Stimulated activated naive CD8-positive, alpha-beta T cell treated with anti-CD3 and anti-CD28 coated beads, Interleukin-15, Interleukin-2, amounts not matched to agents 100 U/mL and 50 U/mL, for 24 hours (primary cell): ENCODE measurements at regions not wholly inside any gene's neighbourhood (a gene's known extent, or its start where the extent isn't known, plus 50 kb on each side); places are given as distances from the start of the nearest gene placed in this dataset.

ENCODE experiments used
- ATAC-seq: fragments of 150-1000 bp; cut with Tn5 transposase; one replicate; pipeline ENCODE4 v1.10.0; 2021
- DNase-seq: peaks from one replicate; pipeline ENCODE4 v3.0.0; 2021

DNA sequence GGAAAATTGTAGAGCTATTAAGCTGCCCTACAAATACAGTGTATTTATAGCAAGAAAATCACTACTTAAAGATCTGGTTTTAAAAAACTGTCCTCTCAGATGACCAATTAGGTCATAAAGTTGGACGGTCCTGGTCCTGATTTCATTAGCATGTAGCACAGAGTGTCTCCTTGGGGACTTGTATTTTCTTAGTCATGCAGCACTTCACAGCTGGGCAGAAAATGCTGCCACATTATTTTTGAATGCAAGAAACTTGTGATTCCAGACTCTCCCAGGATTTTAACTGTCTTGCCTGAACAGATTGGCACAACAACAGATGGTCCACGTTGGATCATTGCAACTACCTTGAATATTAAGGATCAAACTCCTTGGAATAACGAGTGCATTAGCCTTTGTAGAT lies 348.1 kb upstream of the SGCD start:
- ATAC-seq (no peak), DNase-seq (no peak)

DNA sequence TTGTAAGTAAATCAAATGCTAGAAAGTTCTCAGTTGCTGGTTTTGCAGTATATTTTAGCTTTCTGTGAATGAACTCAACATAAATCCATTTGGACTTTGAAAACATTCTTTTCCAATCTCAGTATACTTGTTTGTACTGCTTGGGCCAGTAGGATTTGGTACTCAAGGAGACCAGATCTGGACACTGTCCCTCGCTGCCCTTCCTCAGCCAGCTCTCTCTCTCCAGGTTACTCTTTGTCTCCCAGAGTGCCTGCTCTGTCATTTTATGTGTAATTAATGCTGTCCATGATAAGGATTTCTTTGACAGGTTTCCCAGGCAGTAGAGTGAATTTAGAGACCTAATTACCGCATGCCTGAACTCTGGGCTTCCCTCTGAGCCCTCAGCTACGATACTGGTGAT lies 344.6 kb upstream of the SGCD start:
- DNase-seq (no peak), ATAC-seq (no peak)

DNA sequence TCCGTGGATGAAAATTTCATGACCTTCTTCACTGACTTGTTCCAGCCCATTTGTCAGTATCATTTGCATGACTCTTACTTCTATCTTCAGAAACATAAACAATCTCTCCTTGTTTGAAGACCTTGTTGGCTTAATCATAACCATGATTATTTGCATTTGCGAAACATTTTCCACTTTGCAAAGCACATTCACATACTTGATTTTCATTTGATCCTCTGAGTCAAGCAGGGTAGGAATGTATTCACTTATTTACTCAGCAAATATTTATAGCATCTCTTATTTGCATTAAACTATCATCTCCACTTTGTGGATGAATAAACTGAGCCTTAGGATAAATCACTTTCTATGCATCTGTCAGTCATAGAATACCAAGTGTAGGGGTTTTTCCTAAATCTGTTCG lies 343.0 kb upstream of the SGCD start:
- ATAC-seq (no peak), DNase-seq (no peak)

- ATAC-seq = no peak
Observed at GRCh38 chr5:155987265-155987810, 339.6 kb upstream of the SGCD start.

GRCh38 chr5:155989879-155990278 lies 337.1 kb upstream of the SGCD start:
- ATAC-seq (no peak), DNase-seq (no peak)

More at GRCh38 chr5:155987265-155987810, 339.6 kb upstream of the SGCD start:
- no peak for DNase-seq

DNA sequence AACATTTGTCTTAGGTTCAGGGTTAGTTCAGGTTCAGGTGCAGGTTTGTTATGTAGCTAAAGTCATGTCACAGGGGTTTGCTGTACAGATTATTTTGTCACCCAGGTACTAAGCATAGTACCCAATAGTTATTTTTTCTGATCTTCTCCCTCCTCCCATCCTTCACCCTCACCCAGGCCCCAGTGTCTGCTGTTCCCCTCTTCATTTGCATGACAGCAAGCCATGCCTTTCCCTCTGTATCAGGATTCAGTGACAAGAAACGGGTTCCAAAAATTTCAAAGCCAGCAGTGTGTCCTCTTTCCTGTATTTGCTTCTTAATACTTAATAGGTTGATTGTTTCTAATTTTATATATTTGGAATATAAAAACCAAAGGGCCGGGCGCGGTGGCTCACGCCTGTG lies 330.8 kb upstream of the SGCD start:
- no peak for DNase-seq
- no peak for ATAC-seq

- no peak for DNase-seq
- ATAC-seq = no peak
Observed at GRCh38 chr5:155998257-155998656, 328.7 kb upstream of the SGCD start.

DNA sequence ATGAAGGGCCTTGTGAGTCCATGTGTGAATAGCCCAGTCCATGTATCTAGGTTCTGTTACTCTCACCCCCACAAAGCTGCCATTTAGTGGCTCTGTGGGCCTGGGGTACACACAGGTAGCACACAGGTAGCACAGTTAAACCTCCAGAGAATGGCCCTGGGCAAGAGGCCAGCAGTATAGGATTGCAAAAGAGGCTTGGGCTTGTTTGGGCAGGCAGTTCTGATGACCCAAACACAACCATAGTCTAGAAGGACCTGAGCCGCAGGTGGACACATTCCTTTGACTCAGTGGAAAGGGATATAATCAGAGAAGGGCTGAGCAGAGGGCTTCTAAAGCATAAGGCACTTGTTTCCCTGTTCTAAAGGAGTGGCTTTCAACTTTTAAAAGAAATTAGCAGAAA lies 326.8 kb upstream of the SGCD start:
- no peak for DNase-seq
- ATAC-seq = no peak

DNA sequence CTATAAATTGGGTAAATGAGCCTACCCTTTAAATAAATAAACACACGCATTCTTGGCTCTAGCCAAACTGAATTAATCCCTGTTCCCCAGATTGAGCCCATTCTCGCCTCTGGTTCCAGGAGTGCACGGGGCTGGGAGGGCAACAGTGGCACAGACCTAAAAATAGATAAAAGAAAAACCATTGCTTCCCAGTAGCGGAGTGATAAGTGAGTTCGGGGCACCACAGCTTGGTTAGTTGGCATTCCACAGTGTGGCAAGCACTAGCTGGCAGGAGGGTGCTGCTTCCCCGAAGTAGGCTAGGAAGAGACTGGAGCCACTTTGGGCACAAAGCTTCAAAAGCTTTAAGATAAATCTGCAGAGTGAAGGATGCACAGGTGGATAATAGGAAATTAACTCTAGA lies 322.2 kb upstream of the SGCD start:
- DNase-seq (no peak), ATAC-seq (no peak)

DNA sequence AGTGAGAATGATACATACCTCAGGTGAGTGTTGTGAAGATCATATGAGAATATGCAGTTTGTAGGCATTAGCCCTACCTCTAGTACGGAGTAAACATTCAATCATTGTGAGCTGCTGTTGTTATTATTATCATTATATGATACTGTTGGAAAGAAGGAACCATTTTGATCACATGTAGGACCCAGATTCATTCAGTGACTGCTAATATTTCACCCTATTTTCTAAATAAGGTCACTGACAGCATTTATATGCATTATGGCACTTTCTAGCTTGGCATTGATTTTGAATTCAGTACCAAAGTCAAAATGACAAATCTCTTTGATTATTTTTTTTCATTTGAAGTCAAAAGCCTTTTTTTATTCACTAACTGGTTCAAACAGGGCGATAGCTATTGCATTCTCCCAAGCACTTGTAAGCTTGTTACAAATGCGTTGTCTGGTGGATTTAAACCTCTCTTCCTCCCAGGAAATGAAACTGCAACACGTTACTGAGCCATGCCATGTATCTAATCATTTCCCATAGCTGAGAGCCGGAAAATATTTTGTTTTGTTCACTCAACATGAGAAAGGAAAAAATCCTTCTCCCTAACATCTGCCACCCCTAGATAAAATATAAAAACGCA lies 320.8 kb upstream of the SGCD start:
- no peak for ATAC-seq
- DNase-seq = no peak

GRCh38 chr5:156008844-156009243 lies 318.1 kb upstream of the SGCD start:
- DNase-seq (no peak), ATAC-seq (no peak)

DNA sequence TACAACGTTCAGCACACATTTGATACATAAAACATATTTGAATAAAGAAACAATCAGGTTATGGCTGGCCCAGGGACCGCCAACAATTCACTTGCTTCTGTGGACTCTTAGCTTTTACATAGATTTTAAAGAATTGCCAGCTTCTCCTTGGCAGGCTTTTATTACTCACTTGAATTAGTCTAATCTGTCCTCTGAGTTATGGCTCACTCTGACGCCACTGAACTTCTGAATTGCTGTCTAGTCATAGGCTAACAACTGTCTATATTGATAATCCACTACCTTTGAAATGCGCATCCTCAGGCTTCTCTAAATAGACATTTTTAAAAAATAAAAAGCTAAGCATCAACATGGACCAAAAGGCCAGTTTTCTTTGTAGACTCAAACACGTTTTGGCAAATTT lies 317.4 kb upstream of the SGCD start:
- DNase-seq = no peak
- no peak for ATAC-seq

- DNase-seq (no peak), ATAC-seq (no peak)
Observed at GRCh38 chr5:156015137-156015536, 311.8 kb upstream of the SGCD start.

DNA sequence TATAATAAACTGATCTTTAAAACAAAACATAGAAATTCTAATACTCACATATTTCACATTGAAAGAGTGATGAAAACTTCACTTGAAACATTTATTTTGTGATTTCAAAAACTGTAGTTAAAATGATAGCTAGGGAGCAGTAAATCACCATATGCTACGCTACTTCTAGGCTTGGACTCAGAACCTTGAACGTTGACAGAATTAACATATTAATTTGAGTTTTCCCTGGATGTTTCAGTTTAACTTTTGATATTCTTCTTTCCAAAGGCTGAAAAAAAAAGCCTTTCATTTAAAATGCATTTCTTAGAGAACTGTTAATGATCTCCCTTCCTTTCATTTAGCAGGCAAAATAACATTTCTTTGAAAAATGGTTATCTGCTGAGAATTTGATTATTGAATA lies 307.8 kb upstream of the SGCD start:
- no peak for DNase-seq
- ATAC-seq = no peak

- ATAC-seq = no peak
Observed at GRCh38 chr5:156019571-156020180, 307.3 kb upstream of the SGCD start.

DNA sequence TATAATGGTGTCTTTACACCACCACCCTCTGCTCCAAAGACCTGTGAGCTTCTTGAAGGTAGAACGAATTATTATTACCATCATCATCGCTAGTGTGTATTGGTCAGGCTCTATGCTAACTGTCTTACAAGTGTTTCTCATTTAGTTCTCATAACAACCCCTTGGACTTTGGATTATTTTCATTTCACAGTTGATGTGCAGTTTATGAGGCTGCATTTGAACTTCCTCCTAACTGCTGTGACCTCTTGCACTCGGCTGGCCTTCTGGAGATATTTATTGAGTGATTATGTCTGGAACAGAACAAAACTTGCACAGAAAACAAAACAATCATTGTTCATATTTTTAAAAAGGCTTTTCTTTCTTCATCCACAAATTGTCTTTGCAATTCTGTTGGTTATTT lies 306.3 kb upstream of the SGCD start:
- ATAC-seq = no peak
- no peak for DNase-seq

More at GRCh38 chr5:156019571-156020180, 307.3 kb upstream of the SGCD start:
- no peak for DNase-seq

DNA sequence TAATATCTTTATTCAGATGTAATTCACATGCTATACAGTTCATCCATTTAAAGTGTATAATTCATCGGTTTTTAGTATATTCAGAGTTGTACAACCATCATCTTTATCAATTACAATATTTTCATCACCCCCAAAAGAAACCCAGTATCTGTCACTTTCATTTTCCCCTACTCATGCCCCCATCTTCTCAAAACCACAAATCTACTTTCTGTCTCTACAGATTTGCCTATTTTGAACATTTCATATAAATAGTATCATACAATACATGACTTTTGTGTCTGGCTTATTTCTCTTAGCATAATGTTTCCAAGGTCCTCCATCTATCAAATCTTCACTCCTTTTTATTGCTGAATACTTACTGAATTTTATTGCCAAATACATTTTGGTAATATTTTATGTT lies 305.1 kb upstream of the SGCD start:
- no peak for DNase-seq
- ATAC-seq = no peak

GRCh38 chr5:156025656-156026055 lies 301.3 kb upstream of the SGCD start:
- ATAC-seq (no peak), DNase-seq (no peak)

GRCh38 chr5:156031181-156031580 lies 295.8 kb upstream of the SGCD start:
- DNase-seq (no peak), ATAC-seq (no peak)

GRCh38 chr5:156036640-156037039 lies 290.3 kb upstream of the SGCD start:
- DNase-seq (no peak), ATAC-seq (no peak)

DNA sequence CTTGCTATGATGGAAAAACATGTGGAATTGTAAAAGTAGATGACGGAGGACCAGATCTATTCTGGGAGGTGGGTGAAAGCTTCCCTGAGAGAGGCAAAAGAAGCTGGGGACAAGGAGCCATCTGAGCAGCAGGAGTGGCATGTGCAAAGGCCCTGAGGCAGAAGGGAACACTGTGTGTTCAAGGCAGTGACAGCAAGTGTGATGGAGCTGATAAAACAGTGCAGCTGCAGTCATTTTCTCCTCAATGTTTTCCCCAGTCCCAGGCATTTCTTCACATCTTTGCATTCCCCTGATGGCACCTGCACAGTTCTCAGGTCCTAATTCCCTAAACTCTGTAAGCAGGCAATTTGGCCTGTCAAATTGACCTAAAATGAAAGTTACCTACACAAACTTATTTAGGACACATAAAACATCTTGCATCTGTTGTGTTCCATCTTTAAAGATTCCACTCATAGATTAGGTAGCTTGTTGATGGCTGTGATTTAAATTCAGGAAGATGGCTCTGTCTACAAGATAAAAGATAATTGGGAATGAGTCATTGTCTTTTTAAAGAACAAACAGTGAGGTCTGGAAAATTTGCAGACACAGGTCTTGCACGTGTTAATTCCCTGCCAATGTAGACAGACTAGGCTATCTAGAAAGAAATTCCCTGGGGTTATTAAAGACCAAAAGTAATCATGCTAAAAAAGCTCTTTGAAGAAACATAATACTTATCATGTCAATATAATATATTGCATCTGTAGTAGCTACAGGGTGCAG lies 289.6 kb upstream of the SGCD start:
- ATAC-seq (no peak), DNase-seq (no peak)

DNA sequence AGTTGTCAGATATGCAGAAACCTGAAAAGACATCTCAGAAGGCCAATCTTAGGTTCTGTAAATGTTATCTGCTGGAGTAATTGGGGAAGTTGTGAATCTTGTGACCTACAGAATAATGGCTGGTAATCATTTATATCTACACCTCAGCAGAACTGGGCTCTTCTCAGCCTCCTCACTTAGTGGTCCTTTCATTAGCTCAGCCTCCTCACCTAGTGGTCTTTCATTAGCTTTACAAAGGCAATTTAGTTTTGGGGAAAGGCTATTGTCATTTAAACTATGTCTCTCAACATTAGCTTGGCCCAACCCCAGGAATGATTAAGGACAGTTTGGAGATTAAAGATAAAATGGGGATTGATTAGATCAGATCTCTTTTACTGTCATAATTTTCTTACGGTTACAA lies 284.2 kb upstream of the SGCD start:
- ATAC-seq (no peak), DNase-seq (no peak)

DNA sequence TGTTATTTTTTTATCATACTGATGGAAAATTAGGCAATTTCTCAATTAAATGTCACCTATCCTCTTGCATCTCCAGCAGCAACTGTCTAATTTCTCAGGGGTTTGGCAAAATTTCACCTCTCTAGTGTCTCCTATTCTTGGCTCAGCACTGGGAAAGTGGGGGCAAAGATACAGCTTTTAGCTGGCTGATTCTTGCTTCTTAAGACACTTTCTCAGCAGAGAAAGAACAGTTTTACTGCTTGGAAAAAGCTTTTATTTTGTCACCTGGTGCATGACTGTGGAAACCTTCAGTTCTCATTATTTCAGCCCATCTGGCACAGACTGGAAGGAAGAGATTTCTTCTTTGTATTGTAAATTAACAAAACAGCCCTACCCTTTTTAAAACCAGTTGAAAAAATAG lies 283.6 kb upstream of the SGCD start:
- ATAC-seq (no peak), DNase-seq (no peak)
